Kidney capillary endothelial cell (primary cell): ENCODE measurements at regions not wholly inside any gene's neighbourhood (a gene's known extent, or its start where the extent isn't known, plus 50 kb on each side); places are given as distances from the start of the nearest gene placed in this dataset.
"Not testable (repeated sequence)": the region's sequence is repeated elsewhere in the genome, so short reads cannot be mapped to it uniquely, and the experiment has no call there.

Experiments
- DNase-seq: peaks from one replicate; pipeline ENCODE4 v3.0.0-alpha.2; 2018; ENCODE audit warnings: low spot score

GRCh38 chr4:11700751-11701226 is 272.1 kb upstream of the HS3ST1 start:
- DNase-seq, result peak; percentile 50

GRCh38 chr4:11698846-11699590 is 270.3 kb upstream of the HS3ST1 start:
- peak; percentile 98 for DNase-seq

- DNase-seq, result no peak
Observed at GRCh38 chr4:11698033-11698432, 269.3 kb upstream of the HS3ST1 start.

- no peak for DNase-seq
Observed at GRCh38 chr4:11693693-11694092, 265.0 kb upstream of the HS3ST1 start.

- peak; percentile 79 for DNase-seq
Observed at GRCh38 chr4:11691236-11691635, 262.5 kb upstream of the HS3ST1 start.

GRCh38 chr4:11687727-11688126 is 259.0 kb upstream of the HS3ST1 start:
- no peak for DNase-seq

GRCh38 chr4:11685481-11685880 is 256.8 kb upstream of the HS3ST1 start:
- no peak for DNase-seq

GRCh38 chr4:11675051-11675800 is 246.5 kb upstream of the HS3ST1 start:
- no peak for DNase-seq

- DNase-seq, result no peak
Observed at GRCh38 chr4:11670304-11670703, 241.6 kb upstream of the HS3ST1 start.

GRCh38 chr4:11669156-11669555 is 240.5 kb upstream of the HS3ST1 start:
- no peak for DNase-seq

- DNase-seq, result no peak
Observed at GRCh38 chr4:11663114-11663513, 234.4 kb upstream of the HS3ST1 start.

- DNase-seq, result no peak
Observed at GRCh38 chr4:11650801-11651596, 222.3 kb upstream of the HS3ST1 start.

- DNase-seq, result no peak
Observed at GRCh38 chr4:11647433-11647832, 218.7 kb upstream of the HS3ST1 start.

- not testable (repeated sequence) for DNase-seq
Observed at GRCh38 chr4:11643081-11643480, 214.4 kb upstream of the HS3ST1 start.

GRCh38 chr4:11640584-11640983 is 211.9 kb upstream of the HS3ST1 start:
- no peak for DNase-seq

- DNase-seq, result no peak
Observed at GRCh38 chr4:11636551-11636950, 207.9 kb upstream of the HS3ST1 start.

- DNase-seq, result no peak
Observed at GRCh38 chr4:11636031-11636430, 207.3 kb upstream of the HS3ST1 start.

- DNase-seq, result peak; percentile 15
Observed at GRCh38 chr4:11635342-11635741, 206.6 kb upstream of the HS3ST1 start.

- no peak for DNase-seq
Observed at GRCh38 chr4:11634283-11634682, 205.6 kb upstream of the HS3ST1 start.

GRCh38 chr4:11633430-11633829 is 204.7 kb upstream of the HS3ST1 start:
- no peak for DNase-seq

- peak; percentile 60 for DNase-seq
Observed at GRCh38 chr4:11632483-11632882, 203.8 kb upstream of the HS3ST1 start.

GRCh38 chr4:11632025-11632424 is 203.3 kb upstream of the HS3ST1 start:
- DNase-seq, result no peak

GRCh38 chr4:11631416-11631815 is 202.7 kb upstream of the HS3ST1 start:
- DNase-seq, result no peak
